ENCODE measurements at regions not wholly inside any gene's neighbourhood (a gene's known extent, or its start where the extent isn't known, plus 50 kb on each side); places are given as distances from the start of the nearest gene placed in this dataset.

- Histone ChIP-seq H3K36me3 (no peaks in the 10 kb centered on the region), H3K4me1 (no peaks in the 10 kb centered on the region), H3K9me3 (no peaks in the 10 kb centered on the region), H3K27me3 (no peaks in the 10 kb centered on the region), H3K27ac (no peak overlapping the region), H3K4me3 (no peak overlapping the region)
- WGBS (ENCODE audit: insufficient coverage, low coverage, low lambda C conversion rate, missing lambda C conversion rate) = 53% methylated on average over 2 of the region's 7 CpGs
- ATAC-seq = no peak
- peak in 1 of 3 donors; percentile 4 for DNase-seq
- intact Hi-C loops (cut with DNase I) = no loop called here
- TF ChIP-seq POLR2A (IDR thresholded peaks at IDR 0.05) (no peak), CTCF (IDR thresholded peaks at IDR 0.05) (no peak)
These were observed 122.7 kb upstream of the GLI2 start for GRCh38 chr2:120612931-120613330.

GRCh38 chr2:120613742-120614571 lies 121.7 kb upstream of the GLI2 start:
- H3K4me3 ChIP-seq = no peak overlapping the region
- DNase-seq (peak in 1 of 3 donors; percentile 36), ATAC-seq (no peak)
- intact Hi-C loops (cut with DNase I) = no loop called here
- no peaks in the 10 kb centered on the region for H3K4me1 ChIP-seq
- no peaks in the 10 kb centered on the region for H3K9me3 ChIP-seq
- H3K27ac ChIP-seq = no peak overlapping the region
- H3K36me3 ChIP-seq = no peaks in the 10 kb centered on the region
- 65% methylated on average over 16 of the region's 29 CpGs for WGBS (ENCODE audit: insufficient coverage, low coverage, low lambda C conversion rate, missing lambda C conversion rate)
- no peaks in the 10 kb centered on the region for H3K27me3 ChIP-seq
- TF ChIP-seq POLR2A (IDR thresholded peaks at IDR 0.05) = no peak
- no peak for TF ChIP-seq CTCF (IDR thresholded peaks at IDR 0.05)

- Histone ChIP-seq H3K4me1 (no peaks in the 10 kb centered on the region), H3K4me3 (no peak overlapping the region), H3K36me3 (no peaks in the 10 kb centered on the region), H3K9me3 (no peaks in the 10 kb centered on the region), H3K27me3 (no peaks in the 10 kb centered on the region), H3K27ac (no peak overlapping the region)
- peak in 1 of 3 donors; percentile 29 for DNase-seq
- intact Hi-C loops (cut with DNase I) = no loop called here
- TF ChIP-seq CTCF (IDR thresholded peaks at IDR 0.05) = no peak
- no peak for TF ChIP-seq POLR2A (IDR thresholded peaks at IDR 0.05)
- 77% methylated on average over 4 of the region's 13 CpGs for WGBS (ENCODE audit: insufficient coverage, low coverage, low lambda C conversion rate, missing lambda C conversion rate)
- no peak for ATAC-seq
These were observed 120.8 kb upstream of the GLI2 start for GRCh38 chr2:120614901-120615300.

- Histone ChIP-seq H3K27me3 (no peaks in the 10 kb centered on the region), H3K4me1 (no peaks in the 10 kb centered on the region), H3K4me3 (no peak overlapping the region), H3K36me3 (no peaks in the 10 kb centered on the region), H3K9me3 (no peaks in the 10 kb centered on the region), H3K27ac (no peak overlapping the region)
- ATAC-seq (no peak), DNase-seq (peak in 1 of 3 donors; percentile 11)
- 94% methylated on average over 2 of the region's 3 CpGs for WGBS (ENCODE audit: insufficient coverage, low coverage, low lambda C conversion rate, missing lambda C conversion rate)
- intact Hi-C loops (cut with DNase I) = no loop called here
- TF ChIP-seq CTCF (IDR thresholded peaks at IDR 0.05) (no peak), POLR2A (IDR thresholded peaks at IDR 0.05) (no peak)
These were observed 119.4 kb upstream of the GLI2 start for GRCh38 chr2:120616261-120616660.
